ENCODE measurements at regions not wholly inside any gene's neighbourhood (a gene's known extent, or its start where the extent isn't known, plus 50 kb on each side); places are given as distances from the start of the nearest gene placed in this dataset.

GRCh38 chr9:6153425-6153824 lies 62.2 kb upstream of the IL33 start:
- TF ChIP-seq REST (IDR thresholded peaks at IDR 0.05) (no peak), POLR2A (IDR thresholded peaks at IDR 0.05; ENCODE audit: low read length) (no peak), CTCF (IDR thresholded peaks at IDR 0.05) (no peak), HDAC2 (IDR thresholded peaks at IDR 0.05) (no peak), EP300 (IDR thresholded peaks at IDR 0.05) (peak; percentile 76 to 86; a peak in 3 of 5 replicates), MAFK (IDR thresholded peaks at IDR 0.05; ENCODE audit: partially characterized antibody) (no peak), CBX2 (IDR thresholded peaks at IDR 0.05; ENCODE audit: borderline replicate concordance, low read depth) (no peak)
